ENCODE measurements at regions not wholly inside any gene's neighbourhood (a gene's known extent, or its start where the extent isn't known, plus 50 kb on each side); places are given as distances from the start of the nearest gene placed in this dataset.

- Mint-ChIP-seq H3K4me1 (peaks cover 22 to 28% of the 10 kb centered on the region in 2 donors), H3K9me3 (peaks cover 0 to 2% of the 10 kb centered on the region in 2 donors), H3K36me3 (no peaks in the 10 kb centered on the region), H3K27me3 (ENCODE audit: low read depth in 2 of 2) (no peaks in the 10 kb centered on the region), H3K27ac (peak overlapping the region; percentile 67 to 86), H3K4me3 (peak overlapping the region; percentile 53)
- no peaks in the 10 kb centered on the region for H3K9me3 ChIP-seq (ENCODE audit: control insufficient read depth, insufficient read depth, low read length)
- H3K36me3 ChIP-seq (ENCODE audit: control insufficient read depth, insufficient read depth, low read length): no peaks in the 10 kb centered on the region
- 76% methylated on average over 2 of the region's 2 CpGs for WGBS (ENCODE audit: insufficient coverage)
- peaks cover 7% of the 10 kb centered on the region for H3K4me1 ChIP-seq (ENCODE audit: control insufficient read depth, insufficient read depth, low read length)
- no peak overlapping the region for H3K4me3 ChIP-seq (ENCODE audit: low read length)
- intact Hi-C loops (cut with micrococcal nuclease): no loop called here
- TF ChIP-seq CTCF (IDR thresholded peaks at IDR 0.05): no peak
- ATAC-seq (peak; percentile 70 to 76 (median 76)), DNase-seq (no peak)
- no peak overlapping the region for H3K27ac ChIP-seq (ENCODE audit: low read length)
- no peaks in the 10 kb centered on the region for H3K27me3 ChIP-seq (ENCODE audit: control insufficient read depth, insufficient read depth, low read length)
These were observed 364.4 kb upstream of the RIOK2 start for GRCh38 chr5:97547430-97547829.

- H3K9me3 ChIP-seq (ENCODE audit: control insufficient read depth, insufficient read depth, low read length): no peaks in the 10 kb centered on the region
- Mint-ChIP-seq H3K4me1 (peaks cover 22 to 28% of the 10 kb centered on the region in 2 donors), H3K9me3 (peaks cover 0 to 2% of the 10 kb centered on the region in 2 donors), H3K4me3 (peak overlapping the region; percentile 53), H3K27me3 (ENCODE audit: low read depth in 2 of 2) (no peaks in the 10 kb centered on the region), H3K27ac (peak overlapping the region; percentile 67 to 86), H3K36me3 (no peaks in the 10 kb centered on the region)
- no peaks in the 10 kb centered on the region for H3K27me3 ChIP-seq (ENCODE audit: control insufficient read depth, insufficient read depth, low read length)
- H3K4me1 ChIP-seq (ENCODE audit: control insufficient read depth, insufficient read depth, low read length): peaks cover 7% of the 10 kb centered on the region
- peak; percentile 61 to 77 (median 73) for ATAC-seq
- H3K4me3 ChIP-seq (ENCODE audit: low read length): no peak overlapping the region
- intact Hi-C loops (cut with micrococcal nuclease): no loop called here
- H3K27ac ChIP-seq (ENCODE audit: low read length): peak overlapping the region; percentile 52
- H3K36me3 ChIP-seq (ENCODE audit: control insufficient read depth, insufficient read depth, low read length): no peaks in the 10 kb centered on the region
- TF ChIP-seq CTCF (IDR thresholded peaks at IDR 0.05): no peak
- 33% methylated on average over 1 of the region's 1 CpG for WGBS (ENCODE audit: insufficient coverage)
- peak in 1 of 2 donors; percentile 8 for DNase-seq
These were observed 365.1 kb upstream of the RIOK2 start for GRCh38 chr5:97547999-97548738.

- peak overlapping the region; percentile 67 to 86 for H3K27ac Mint-ChIP-seq
- no peak overlapping the region for H3K4me3 Mint-ChIP-seq
- ATAC-seq: no peak
- H3K27me3 Mint-ChIP-seq (ENCODE audit: low read depth in 2 of 2): no peaks in the 10 kb centered on the region
- Histone ChIP-seq H3K27me3 (ENCODE audit: control insufficient read depth, insufficient read depth, low read length) (no peaks in the 10 kb centered on the region), H3K27ac (ENCODE audit: low read length) (peak overlapping the region; percentile 52), H3K4me1 (ENCODE audit: control insufficient read depth, insufficient read depth, low read length) (peaks cover 7% of the 10 kb centered on the region), H3K36me3 (ENCODE audit: control insufficient read depth, insufficient read depth, low read length) (no peaks in the 10 kb centered on the region), H3K9me3 (ENCODE audit: control insufficient read depth, insufficient read depth, low read length) (no peaks in the 10 kb centered on the region), H3K4me3 (ENCODE audit: low read length) (no peak overlapping the region)
- peaks cover 0 to 2% of the 10 kb centered on the region in 2 donors for H3K9me3 Mint-ChIP-seq
- no peaks in the 10 kb centered on the region for H3K36me3 Mint-ChIP-seq
- DNase-seq: no peak
- H3K4me1 Mint-ChIP-seq: peaks cover 22 to 28% of the 10 kb centered on the region in 2 donors
- TF ChIP-seq CTCF (IDR thresholded peaks at IDR 0.05): no peak
- intact Hi-C loops (cut with micrococcal nuclease): no loop called here
These were observed 365.7 kb upstream of the RIOK2 start for GRCh38 chr5:97548739-97549080.

GRCh38 chr5:97549496-97549895, 366.4 kb upstream of the RIOK2 start:
- Histone ChIP-seq H3K9me3 (ENCODE audit: control insufficient read depth, insufficient read depth, low read length) (no peaks in the 10 kb centered on the region), H3K27ac (ENCODE audit: low read length) (no peak overlapping the region), H3K4me1 (ENCODE audit: control insufficient read depth, insufficient read depth, low read length) (peaks cover 7% of the 10 kb centered on the region), H3K36me3 (ENCODE audit: control insufficient read depth, insufficient read depth, low read length) (no peaks in the 10 kb centered on the region), H3K27me3 (ENCODE audit: control insufficient read depth, insufficient read depth, low read length) (no peaks in the 10 kb centered on the region), H3K4me3 (ENCODE audit: low read length) (no peak overlapping the region)
- intact Hi-C loops (cut with micrococcal nuclease): no loop called here
- Mint-ChIP-seq H3K4me3 (no peak overlapping the region), H3K36me3 (no peaks in the 10 kb centered on the region), H3K27me3 (ENCODE audit: low read depth in 2 of 2) (no peaks in the 10 kb centered on the region), H3K27ac (no peak overlapping the region), H3K9me3 (peaks cover 0 to 2% of the 10 kb centered on the region in 2 donors), H3K4me1 (peaks cover 22 to 28% of the 10 kb centered on the region in 2 donors)
- 92% methylated on average over 4 of the region's 4 CpGs for WGBS (ENCODE audit: insufficient coverage)
- TF ChIP-seq CTCF (IDR thresholded peaks at IDR 0.05): no peak
- DNase-seq: no peak
- no peak for ATAC-seq
